B cell (primary cell): ENCODE measurements at regions not wholly inside any gene's neighbourhood (a gene's known extent, or its start where the extent isn't known, plus 50 kb on each side); places are given as distances from the start of the nearest gene placed in this dataset.

Source experiments
- EZH2 ChIP-seq: IDR thresholded peaks from 2 replicates; pipeline ENCODE4 v1.6.1; 2012; ENCODE audit warnings: borderline replicate concordance, low read depth, mild to moderate bottlenecking, moderate library complexity, low read length; ENCODE audit not compliant: insufficient read depth, poor library complexity, severe bottlenecking
- TF ChIP-seq, protein P1 (sequence below): fragments of 200-600 bp; IDR thresholded peaks from one replicate; pipeline ENCODE4 v1.8.0; 2022; ENCODE audit warnings: antibody characterized with exemption, mild to moderate bottlenecking

DNA sequence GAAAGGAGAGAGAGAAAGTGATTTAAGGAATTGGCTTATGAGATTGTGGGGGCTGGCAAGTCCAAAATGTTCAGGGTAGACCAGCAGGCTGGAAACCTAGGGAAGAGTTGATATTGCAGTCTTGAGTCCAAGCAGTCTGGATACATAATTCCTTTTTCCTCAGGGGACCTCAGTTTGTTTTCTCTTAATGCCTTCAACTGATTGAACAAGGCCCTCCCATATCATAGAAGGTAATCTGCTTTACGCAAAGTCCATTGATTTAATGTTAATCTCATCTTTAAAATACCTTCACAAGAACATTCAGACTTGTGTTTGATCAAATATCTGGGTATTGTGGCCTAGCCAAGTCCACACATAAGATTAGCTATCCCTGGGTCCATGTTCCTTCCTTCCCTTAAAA is 494.7 kb downstream of the INSC start:
- TF ChIP-seq, protein P1, sequence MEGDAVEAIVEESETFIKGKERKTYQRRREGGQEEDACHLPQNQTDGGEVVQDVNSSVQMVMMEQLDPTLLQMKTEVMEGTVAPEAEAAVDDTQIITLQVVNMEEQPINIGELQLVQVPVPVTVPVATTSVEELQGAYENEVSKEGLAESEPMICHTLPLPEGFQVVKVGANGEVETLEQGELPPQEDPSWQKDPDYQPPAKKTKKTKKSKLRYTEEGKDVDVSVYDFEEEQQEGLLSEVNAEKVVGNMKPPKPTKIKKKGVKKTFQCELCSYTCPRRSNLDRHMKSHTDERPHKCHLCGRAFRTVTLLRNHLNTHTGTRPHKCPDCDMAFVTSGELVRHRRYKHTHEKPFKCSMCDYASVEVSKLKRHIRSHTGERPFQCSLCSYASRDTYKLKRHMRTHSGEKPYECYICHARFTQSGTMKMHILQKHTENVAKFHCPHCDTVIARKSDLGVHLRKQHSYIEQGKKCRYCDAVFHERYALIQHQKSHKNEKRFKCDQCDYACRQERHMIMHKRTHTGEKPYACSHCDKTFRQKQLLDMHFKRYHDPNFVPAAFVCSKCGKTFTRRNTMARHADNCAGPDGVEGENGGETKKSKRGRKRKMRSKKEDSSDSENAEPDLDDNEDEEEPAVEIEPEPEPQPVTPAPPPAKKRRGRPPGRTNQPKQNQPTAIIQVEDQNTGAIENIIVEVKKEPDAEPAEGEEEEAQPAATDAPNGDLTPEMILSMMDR, result no peak
- TF ChIP-seq EZH2, result no peak
